ENCODE measurements at regions not wholly inside any gene's neighbourhood (a gene's known extent, or its start where the extent isn't known, plus 50 kb on each side); places are given as distances from the start of the nearest gene placed in this dataset.
"Not testable (repeated sequence)": the region's sequence is repeated elsewhere in the genome, so short reads cannot be mapped to it uniquely, and the experiment has no call there.

DNA sequence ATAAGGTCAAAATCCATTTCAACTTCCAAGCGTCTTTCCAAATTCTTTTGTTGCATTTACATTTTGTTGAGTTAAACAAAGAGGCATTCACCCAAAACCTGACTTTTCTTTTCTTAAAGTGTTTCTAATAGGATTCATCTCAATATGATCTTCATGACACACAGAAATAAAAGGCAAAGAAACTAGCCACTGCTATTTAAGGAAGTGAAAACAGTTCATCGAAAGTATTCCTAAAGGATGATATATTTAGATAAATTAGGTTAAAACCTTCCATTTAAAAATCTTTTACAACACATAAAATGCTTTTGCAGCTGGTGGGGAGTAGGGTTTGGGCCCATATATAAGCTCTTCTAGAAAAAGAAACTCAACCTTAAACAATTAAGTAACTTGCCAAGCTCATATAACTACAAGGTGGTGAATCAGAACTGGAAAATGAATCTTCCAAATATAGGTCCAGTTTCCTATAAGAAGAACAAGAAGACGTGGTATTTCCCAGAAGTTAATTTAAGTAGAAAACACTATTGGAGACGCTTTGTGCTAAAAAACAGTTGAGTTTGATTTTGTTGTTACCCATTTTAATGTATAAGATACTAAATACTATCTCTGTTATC lies 336.0 kb upstream of the HNRNPA3 start:
- DNase-seq: no peak
- Histone ChIP-seq H3K4me1 (ENCODE audit: control extremely low read depth in 1 of 4, control insufficient read depth in 4 of 4, insufficient read depth in 4 of 4, low read length in 3 of 4) (no peaks in the 10 kb centered on the region), H3K27ac (ENCODE audit: insufficient read depth in 1 of 2, low read depth in 1 of 2, low read length in 2 of 2, poor library complexity in 1 of 2, severe bottlenecking in 2 of 2) (no peak overlapping the region), H3K9me3 (ENCODE audit: control extremely low read depth in 1 of 5, control insufficient read depth in 4 of 5, insufficient read depth in 2 of 5, low read depth in 1 of 5, low read length in 4 of 5) (peaks cover 3 to 23% (median 5%) of the 10 kb centered on the region in 5 experiments), H3K4me3 (ENCODE audit: control insufficient read depth in 1 of 7, extremely low read depth in 1 of 7, insufficient read depth in 4 of 7, low read depth in 2 of 7, low read length in 6 of 7) (no peak overlapping the region), H3K36me3 (ENCODE audit: control insufficient read depth in 4 of 4, insufficient read depth in 4 of 4, low read length in 3 of 4) (no peaks in the 10 kb centered on the region), H3K27me3 (replicated peaks in 2 of 5; ENCODE audit: control insufficient read depth in 4 of 5, insufficient read depth in 5 of 5, low read length in 4 of 5) (no peaks in the 10 kb centered on the region)
- ChIA-PET CTCF (interaction anchor here (1.6 kb wide), 1 partner anchor 34 kb away, joined by 4 read pairs; no protein-coding TSS in a partner anchor), POLR2A (no interaction called here)
- WGBS (ENCODE audit: insufficient coverage): 100% methylated on average over 1 of the region's 4 CpGs

DNA sequence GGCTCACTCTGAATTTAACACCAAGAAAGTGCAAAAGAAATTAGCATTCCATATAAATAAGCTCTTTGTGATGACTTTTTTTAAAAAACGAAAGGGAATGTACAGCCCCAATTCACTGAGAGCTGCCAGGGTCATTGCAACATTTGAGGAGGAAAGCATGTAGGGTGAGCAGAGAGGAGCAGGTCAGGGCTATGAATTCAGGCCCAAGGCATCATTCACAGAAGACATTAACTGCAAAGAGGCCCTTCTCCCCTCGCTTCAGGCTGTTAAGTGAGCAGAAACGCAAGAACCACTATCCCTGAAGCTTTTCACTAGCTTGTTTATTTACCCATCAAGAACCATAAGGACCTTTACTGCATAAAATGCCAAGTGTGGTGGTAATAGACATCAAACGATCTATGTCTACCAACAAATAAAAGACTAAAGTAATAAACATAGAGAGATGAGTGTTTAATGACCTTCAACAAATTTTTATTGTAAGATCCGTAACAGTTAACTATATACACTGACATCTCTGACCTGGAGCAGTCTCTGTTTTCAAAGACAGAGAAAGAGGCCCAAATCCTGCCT lies 333.1 kb upstream of the HNRNPA3 start:
- Histone ChIP-seq H3K27me3 (replicated peaks in 2 of 5; ENCODE audit: control insufficient read depth in 4 of 5, insufficient read depth in 5 of 5, low read length in 4 of 5) (no peaks in the 10 kb centered on the region), H3K4me3 (ENCODE audit: control insufficient read depth in 1 of 7, extremely low read depth in 1 of 7, insufficient read depth in 4 of 7, low read depth in 2 of 7, low read length in 6 of 7) (no peak overlapping the region), H3K9me3 (ENCODE audit: control extremely low read depth in 1 of 5, control insufficient read depth in 4 of 5, insufficient read depth in 2 of 5, low read depth in 1 of 5, low read length in 4 of 5) (peaks cover 0 to 2% (median 0%) of the 10 kb centered on the region in 5 experiments), H3K27ac (ENCODE audit: insufficient read depth in 1 of 2, low read depth in 1 of 2, low read length in 2 of 2, poor library complexity in 1 of 2, severe bottlenecking in 2 of 2) (no peak overlapping the region), H3K36me3 (ENCODE audit: control insufficient read depth in 4 of 4, insufficient read depth in 4 of 4, low read length in 3 of 4) (no peaks in the 10 kb centered on the region), H3K4me1 (ENCODE audit: control extremely low read depth in 1 of 4, control insufficient read depth in 4 of 4, insufficient read depth in 4 of 4, low read length in 3 of 4) (no peaks in the 10 kb centered on the region)
- POLR2A ChIA-PET: no interaction called here
- WGBS (ENCODE audit: insufficient coverage): no CpG with 5 or more reads among the region's 5 CpGs
- no peak for DNase-seq
- CTCF ChIA-PET: interaction anchor here (0.9 kb wide), 1 partner anchor 23 kb away, joined by 4 read pairs; no protein-coding TSS in a partner anchor

DNA sequence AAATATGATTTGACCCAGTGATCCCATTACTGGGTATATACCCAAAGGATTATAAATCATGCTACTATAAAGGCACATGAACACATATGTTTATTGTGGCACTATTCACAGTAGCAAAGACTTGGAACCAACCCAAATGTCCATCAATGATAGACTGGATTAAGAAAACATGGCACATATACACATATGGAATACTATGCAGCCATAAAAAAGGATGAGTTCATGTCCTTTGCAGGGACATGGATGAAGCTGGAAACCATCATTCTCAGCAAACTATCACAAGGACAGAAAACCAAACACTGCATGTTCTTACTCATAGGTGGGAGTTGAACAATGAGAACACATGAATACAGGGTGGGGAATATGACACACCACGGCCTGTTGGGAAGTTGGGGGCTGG lies 330.5 kb upstream of the HNRNPA3 start:
- 100% methylated on average over 1 of the region's 1 CpG for WGBS (ENCODE audit: insufficient coverage)
- H3K4me3 ChIP-seq (ENCODE audit: control insufficient read depth in 1 of 7, extremely low read depth in 1 of 7, insufficient read depth in 4 of 7, low read depth in 2 of 7, low read length in 6 of 7); H3K27ac ChIP-seq (ENCODE audit: insufficient read depth in 1 of 2, low read depth in 1 of 2, low read length in 2 of 2, poor library complexity in 1 of 2, severe bottlenecking in 2 of 2); DNase-seq; H3K27me3 ChIP-seq (replicated peaks in 2 of 5; ENCODE audit: control insufficient read depth in 4 of 5, insufficient read depth in 5 of 5, low read length in 4 of 5); POLR2A ChIA-PET; H3K4me1 ChIP-seq (ENCODE audit: control extremely low read depth in 1 of 4, control insufficient read depth in 4 of 4, insufficient read depth in 4 of 4, low read length in 3 of 4); H3K9me3 ChIP-seq (ENCODE audit: control extremely low read depth in 1 of 5, control insufficient read depth in 4 of 5, insufficient read depth in 2 of 5, low read depth in 1 of 5, low read length in 4 of 5); H3K36me3 ChIP-seq (ENCODE audit: control insufficient read depth in 4 of 4, insufficient read depth in 4 of 4, low read length in 3 of 4); CTCF ChIA-PET: not testable (repeated sequence)

DNA sequence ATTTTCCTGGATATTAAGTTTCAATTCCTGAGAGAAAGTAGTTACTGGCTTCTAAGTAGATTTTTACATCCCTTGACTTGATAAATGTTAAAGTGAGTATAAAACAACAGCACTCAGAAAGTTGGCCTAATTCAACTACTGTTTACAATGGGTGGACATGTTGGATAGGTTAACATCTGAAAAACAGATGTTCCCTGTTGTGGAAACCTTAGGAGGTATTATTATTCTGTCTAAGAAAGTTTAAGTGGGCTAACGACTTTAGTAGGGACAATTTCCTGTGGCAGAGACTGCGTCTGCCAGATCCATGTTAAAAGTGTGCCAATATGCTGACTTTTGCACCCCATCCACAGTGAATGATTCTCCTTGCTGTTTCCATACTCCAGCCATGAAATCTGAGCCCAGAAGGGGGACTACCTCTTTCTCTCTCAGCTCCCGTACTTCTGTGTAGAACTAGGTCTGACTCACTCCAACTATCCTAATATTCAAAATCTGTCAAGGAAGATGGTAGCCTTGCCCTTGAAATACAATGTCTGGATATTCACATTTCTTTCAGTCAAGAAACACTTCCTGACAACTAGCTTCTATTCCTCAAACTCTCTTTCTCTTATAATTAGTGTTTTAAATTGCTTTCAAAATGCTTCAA lies 327.5 kb upstream of the HNRNPA3 start:
- no peak overlapping the region for H3K4me3 ChIP-seq (ENCODE audit: control insufficient read depth in 1 of 7, extremely low read depth in 1 of 7, insufficient read depth in 4 of 7, low read depth in 2 of 7, low read length in 6 of 7)
- WGBS (ENCODE audit: insufficient coverage): 95% methylated on average over 3 of the region's 3 CpGs
- CTCF ChIA-PET: no interaction called here
- no peaks in the 10 kb centered on the region for H3K9me3 ChIP-seq (ENCODE audit: control extremely low read depth in 1 of 5, control insufficient read depth in 4 of 5, insufficient read depth in 2 of 5, low read depth in 1 of 5, low read length in 4 of 5)
- H3K27ac ChIP-seq (ENCODE audit: insufficient read depth in 1 of 2, low read depth in 1 of 2, low read length in 2 of 2, poor library complexity in 1 of 2, severe bottlenecking in 2 of 2): no peak overlapping the region
- no peaks in the 10 kb centered on the region for H3K36me3 ChIP-seq (ENCODE audit: control insufficient read depth in 4 of 4, insufficient read depth in 4 of 4, low read length in 3 of 4)
- no peak for DNase-seq
- no peaks in the 10 kb centered on the region for H3K27me3 ChIP-seq (replicated peaks in 2 of 5; ENCODE audit: control insufficient read depth in 4 of 5, insufficient read depth in 5 of 5, low read length in 4 of 5)
- POLR2A ChIA-PET: interaction anchor here (0.6 kb wide), 1 partner anchor 35 kb away, joined by 3 read pairs; no protein-coding TSS in a partner anchor
- H3K4me1 ChIP-seq (ENCODE audit: control extremely low read depth in 1 of 4, control insufficient read depth in 4 of 4, insufficient read depth in 4 of 4, low read length in 3 of 4): no peaks in the 10 kb centered on the region

DNA sequence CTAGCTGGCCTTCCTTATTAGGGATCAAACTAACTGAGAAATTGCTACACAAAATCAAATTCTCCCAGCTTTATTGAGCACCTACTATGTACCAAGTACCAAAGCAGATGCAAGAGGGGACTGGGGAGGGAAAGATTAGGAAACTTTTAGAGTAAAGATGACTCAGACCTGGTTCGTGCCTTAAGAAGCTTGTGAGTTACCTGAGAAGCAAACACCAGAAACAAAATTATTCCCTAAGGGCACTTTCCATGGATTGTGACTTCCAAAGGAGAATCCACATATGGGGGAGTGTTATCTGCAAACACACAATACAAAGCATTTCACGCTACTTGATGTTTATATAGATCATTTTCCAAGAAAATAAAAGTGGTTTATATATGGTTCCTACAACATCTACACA lies 326.9 kb upstream of the HNRNPA3 start:
- H3K9me3 ChIP-seq (ENCODE audit: control extremely low read depth in 1 of 5, control insufficient read depth in 4 of 5, insufficient read depth in 2 of 5, low read depth in 1 of 5, low read length in 4 of 5): no peaks in the 10 kb centered on the region
- ChIA-PET POLR2A (interaction anchor here (0.6 kb wide), 1 partner anchor 34 kb away, joined by 3 read pairs; no protein-coding TSS in a partner anchor), CTCF (no interaction called here)
- H3K27me3 ChIP-seq (replicated peaks in 2 of 5; ENCODE audit: control insufficient read depth in 4 of 5, insufficient read depth in 5 of 5, low read length in 4 of 5): no peaks in the 10 kb centered on the region
- WGBS (ENCODE audit: insufficient coverage): 100% methylated on average over 1 of the region's 2 CpGs
- H3K4me3 ChIP-seq (ENCODE audit: control insufficient read depth in 1 of 7, extremely low read depth in 1 of 7, insufficient read depth in 4 of 7, low read depth in 2 of 7, low read length in 6 of 7): no peak overlapping the region
- no peak overlapping the region for H3K27ac ChIP-seq (ENCODE audit: insufficient read depth in 1 of 2, low read depth in 1 of 2, low read length in 2 of 2, poor library complexity in 1 of 2, severe bottlenecking in 2 of 2)
- H3K36me3 ChIP-seq (ENCODE audit: control insufficient read depth in 4 of 4, insufficient read depth in 4 of 4, low read length in 3 of 4): no peaks in the 10 kb centered on the region
- DNase-seq: no peak
- H3K4me1 ChIP-seq (ENCODE audit: control extremely low read depth in 1 of 4, control insufficient read depth in 4 of 4, insufficient read depth in 4 of 4, low read length in 3 of 4): no peaks in the 10 kb centered on the region

DNA sequence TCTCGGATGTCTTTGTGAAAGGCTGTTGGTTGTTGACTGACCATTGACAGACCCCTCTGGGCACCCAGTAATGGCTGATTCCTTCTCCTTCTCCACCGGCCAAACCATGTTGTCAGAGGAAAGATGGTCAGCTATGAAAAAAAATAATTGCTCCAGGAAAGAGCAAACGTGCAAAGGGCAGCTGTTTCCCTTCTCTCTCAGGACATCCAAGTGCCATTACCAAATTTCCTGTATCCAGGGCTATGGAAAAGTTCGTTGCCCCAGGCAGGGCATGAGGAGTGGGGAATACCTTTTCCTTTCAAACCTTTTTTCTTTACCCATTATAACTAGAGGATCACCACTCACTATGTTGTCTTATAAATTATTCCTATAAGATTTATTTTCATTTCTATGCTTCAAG lies 321.5 kb upstream of the HNRNPA3 start:
- Histone ChIP-seq H3K9me3 (ENCODE audit: control extremely low read depth in 1 of 5, control insufficient read depth in 4 of 5, insufficient read depth in 2 of 5, low read depth in 1 of 5, low read length in 4 of 5) (no peaks in the 10 kb centered on the region), H3K4me1 (ENCODE audit: control extremely low read depth in 1 of 4, control insufficient read depth in 4 of 4, insufficient read depth in 4 of 4, low read length in 3 of 4) (no peaks in the 10 kb centered on the region)

DNA sequence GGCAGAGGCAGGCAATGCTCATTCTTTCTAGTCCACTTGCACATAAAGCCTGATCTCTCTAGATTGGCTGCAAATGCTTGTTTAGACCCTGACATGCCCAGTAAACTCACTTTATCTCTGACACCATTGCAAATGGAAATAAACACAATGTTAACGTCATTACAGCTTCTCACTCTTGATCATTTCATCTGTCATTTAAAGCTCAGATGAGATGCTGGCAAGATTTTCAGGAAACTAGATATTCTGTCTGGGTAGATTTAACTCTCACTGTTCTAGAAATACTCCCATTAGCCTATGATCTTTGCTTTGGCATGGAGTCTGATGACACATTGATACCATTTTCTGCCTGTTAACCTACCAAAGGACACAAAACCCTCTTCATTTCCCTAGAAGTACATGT lies 320.7 kb upstream of the HNRNPA3 start:
- POLR2A ChIA-PET: no interaction called here
- H3K9me3 ChIP-seq (ENCODE audit: control extremely low read depth in 1 of 5, control insufficient read depth in 4 of 5, insufficient read depth in 2 of 5, low read depth in 1 of 5, low read length in 4 of 5): no peaks in the 10 kb centered on the region
- H3K27ac ChIP-seq (ENCODE audit: insufficient read depth in 1 of 2, low read depth in 1 of 2, low read length in 2 of 2, poor library complexity in 1 of 2, severe bottlenecking in 2 of 2): no peak overlapping the region
- H3K4me1 ChIP-seq (ENCODE audit: control extremely low read depth in 1 of 4, control insufficient read depth in 4 of 4, insufficient read depth in 4 of 4, low read length in 3 of 4): no peaks in the 10 kb centered on the region
- WGBS (ENCODE audit: insufficient coverage): no CpG with 5 or more reads among the region's 1 CpG
- no peak for DNase-seq
- CTCF ChIA-PET: no interaction called here
- H3K27me3 ChIP-seq (replicated peaks in 2 of 5; ENCODE audit: control insufficient read depth in 4 of 5, insufficient read depth in 5 of 5, low read length in 4 of 5): no peaks in the 10 kb centered on the region
- H3K4me3 ChIP-seq (ENCODE audit: control insufficient read depth in 1 of 7, extremely low read depth in 1 of 7, insufficient read depth in 4 of 7, low read depth in 2 of 7, low read length in 6 of 7): no peak overlapping the region
- no peaks in the 10 kb centered on the region for H3K36me3 ChIP-seq (ENCODE audit: control insufficient read depth in 4 of 4, insufficient read depth in 4 of 4, low read length in 3 of 4)

More for the DNA sequence above, 321.5 kb upstream of the HNRNPA3 start:
- Histone ChIP-seq H3K27me3 (replicated peaks in 2 of 5; ENCODE audit: control insufficient read depth in 4 of 5, insufficient read depth in 5 of 5, low read length in 4 of 5) (no peaks in the 10 kb centered on the region), H3K36me3 (ENCODE audit: control insufficient read depth in 4 of 4, insufficient read depth in 4 of 4, low read length in 3 of 4) (no peaks in the 10 kb centered on the region), H3K4me3 (ENCODE audit: control insufficient read depth in 1 of 7, extremely low read depth in 1 of 7, insufficient read depth in 4 of 7, low read depth in 2 of 7, low read length in 6 of 7) (no peak overlapping the region), H3K27ac (ENCODE audit: insufficient read depth in 1 of 2, low read depth in 1 of 2, low read length in 2 of 2, poor library complexity in 1 of 2, severe bottlenecking in 2 of 2) (no peak overlapping the region)
- POLR2A ChIA-PET: no interaction called here
- DNase-seq: no peak
- CTCF ChIA-PET: no interaction called here
- 100% methylated on average over 1 of the region's 4 CpGs for WGBS (ENCODE audit: insufficient coverage)
